KMS-11 (cell line): ENCODE measurements at regions not wholly inside any gene's neighbourhood (a gene's known extent, or its start where the extent isn't known, plus 50 kb on each side); places are given as distances from the start of the nearest gene placed in this dataset.

ENCODE experiments used
- H2AFZ ChIP-seq: fragments of 200-600 bp; sonication (generic); 2 replicates; pipeline ENCODE4 v1.6.1; 2016; ENCODE audit warnings: antibody characterized with exemption, mixed run types, low read depth
- H3K27ac ChIP-seq: fragments of 200-600 bp; sonication (generic); 2 replicates; pipeline ENCODE4 v1.6.1; 2016; ENCODE audit warnings: mild to moderate bottlenecking, mixed run types
- H3K27me3 ChIP-seq: fragments of 200-600 bp; sonication (generic); 2 replicates; pipeline ENCODE4 v1.6.1; 2017; ENCODE audit warnings: mild to moderate bottlenecking, low read depth, mixed run types, moderate library complexity; ENCODE audit not compliant: insufficient read depth
- H3K36me3 ChIP-seq: fragments of 200-600 bp; sonication (generic); 2 replicates; pipeline ENCODE4 v1.6.1; 2017; ENCODE audit warnings: mild to moderate bottlenecking, mixed run types; ENCODE audit not compliant: insufficient read depth
- H3K4me1 ChIP-seq: fragments of 200-600 bp; sonication (generic); 2 replicates; pipeline ENCODE4 v1.6.1; 2016; ENCODE audit warnings: mild to moderate bottlenecking, low read depth, mixed run types; ENCODE audit not compliant: poor library complexity, severe bottlenecking
- H3K4me2 ChIP-seq: fragments of 200-600 bp; sonication (generic); 2 replicates; pipeline ENCODE4 v1.7.0; 2016; ENCODE audit warnings: mild to moderate bottlenecking, mixed run types
- H3K4me3 ChIP-seq: fragments of 200-600 bp; sonication (generic); IDR thresholded peaks from 2 replicates; pipeline ENCODE4 v1.6.1; 2017; ENCODE audit warnings: low read depth, low read length, mixed read lengths; ENCODE audit not compliant: insufficient read depth
- H3K79me2 ChIP-seq: fragments of 200-600 bp; sonication (generic); 2 replicates; pipeline ENCODE4 v1.6.1; 2016; ENCODE audit warnings: low read depth, mixed run types; ENCODE audit not compliant: insufficient read depth
- H3K9ac ChIP-seq: fragments of 200-600 bp; sonication (generic); 2 replicates; pipeline ENCODE4 v1.6.1; 2016; ENCODE audit warnings: mild to moderate bottlenecking, mixed run types
- H4K20me1 ChIP-seq: fragments of 200-600 bp; sonication (generic); 2 replicates; pipeline ENCODE4 v1.6.1; 2016; ENCODE audit warnings: mild to moderate bottlenecking, mixed run types; ENCODE audit not compliant: insufficient read depth
- TF ChIP-seq, protein P1 (sequence below): fragments of 200-600 bp; sonication (generic); conservative IDR thresholded peaks from 2 replicates; pipeline ENCODE4 v1.6.1; 2017; ENCODE audit warnings: low read depth, mild to moderate bottlenecking, antibody characterized with exemption, low read length, moderate library complexity, mixed read lengths

DNA sequence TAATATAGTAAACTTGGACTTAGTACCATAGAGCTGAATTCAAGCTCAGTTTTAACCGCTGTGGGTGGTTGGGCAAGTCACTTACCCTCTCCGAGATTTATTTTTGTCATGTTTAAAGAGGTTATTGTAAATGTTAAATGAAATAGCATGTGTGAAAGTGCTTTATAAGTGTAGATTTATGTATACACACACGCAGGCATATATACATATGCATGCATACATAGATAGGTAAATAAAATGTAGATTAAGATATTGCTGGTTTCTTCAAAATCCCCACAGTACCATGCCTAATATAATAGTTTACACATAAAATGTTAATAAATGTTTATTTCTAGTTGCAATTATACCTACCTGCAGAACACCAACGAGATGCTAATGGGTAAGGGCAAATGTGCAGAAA, 164.5 kb upstream of the EGFLAM start:
- no peaks in the 10 kb centered on the region for H3K79me2 ChIP-seq
- no peaks in the 10 kb centered on the region for H3K36me3 ChIP-seq
- no peak overlapping the region for H3K4me3 ChIP-seq
- H3K4me2 ChIP-seq = no peak overlapping the region
- TF ChIP-seq, protein P1, sequence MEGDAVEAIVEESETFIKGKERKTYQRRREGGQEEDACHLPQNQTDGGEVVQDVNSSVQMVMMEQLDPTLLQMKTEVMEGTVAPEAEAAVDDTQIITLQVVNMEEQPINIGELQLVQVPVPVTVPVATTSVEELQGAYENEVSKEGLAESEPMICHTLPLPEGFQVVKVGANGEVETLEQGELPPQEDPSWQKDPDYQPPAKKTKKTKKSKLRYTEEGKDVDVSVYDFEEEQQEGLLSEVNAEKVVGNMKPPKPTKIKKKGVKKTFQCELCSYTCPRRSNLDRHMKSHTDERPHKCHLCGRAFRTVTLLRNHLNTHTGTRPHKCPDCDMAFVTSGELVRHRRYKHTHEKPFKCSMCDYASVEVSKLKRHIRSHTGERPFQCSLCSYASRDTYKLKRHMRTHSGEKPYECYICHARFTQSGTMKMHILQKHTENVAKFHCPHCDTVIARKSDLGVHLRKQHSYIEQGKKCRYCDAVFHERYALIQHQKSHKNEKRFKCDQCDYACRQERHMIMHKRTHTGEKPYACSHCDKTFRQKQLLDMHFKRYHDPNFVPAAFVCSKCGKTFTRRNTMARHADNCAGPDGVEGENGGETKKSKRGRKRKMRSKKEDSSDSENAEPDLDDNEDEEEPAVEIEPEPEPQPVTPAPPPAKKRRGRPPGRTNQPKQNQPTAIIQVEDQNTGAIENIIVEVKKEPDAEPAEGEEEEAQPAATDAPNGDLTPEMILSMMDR = no peak
- H2AFZ ChIP-seq = no peak overlapping the region
- H4K20me1 ChIP-seq = no peaks in the 10 kb centered on the region
- no peaks in the 10 kb centered on the region for H3K27me3 ChIP-seq
- no peak overlapping the region for H3K9ac ChIP-seq
- no peaks in the 10 kb centered on the region for H3K4me1 ChIP-seq
- no peak overlapping the region for H3K27ac ChIP-seq

DNA sequence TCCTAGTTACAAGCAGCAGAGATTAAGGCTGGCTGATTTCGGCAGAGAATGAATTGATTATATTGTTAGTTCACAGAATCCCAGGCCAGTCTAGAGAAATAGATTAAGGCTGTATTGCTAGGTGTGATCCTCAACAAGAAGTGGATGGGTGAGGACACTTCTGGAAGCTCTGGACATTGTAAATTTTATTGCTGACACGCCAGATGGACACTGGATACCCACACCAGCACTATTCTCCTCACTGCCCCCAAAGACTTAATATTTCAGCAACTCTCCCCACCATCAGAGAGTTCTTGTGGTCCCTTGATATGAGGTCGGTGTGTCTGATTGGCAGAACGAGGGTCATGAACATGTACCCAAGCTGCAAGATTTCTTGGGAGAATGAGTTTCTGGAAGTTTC, 171.6 kb upstream of the EGFLAM start:
- no peaks in the 10 kb centered on the region for H3K4me1 ChIP-seq
- H3K27me3 ChIP-seq = no peaks in the 10 kb centered on the region
- no peaks in the 10 kb centered on the region for H3K79me2 ChIP-seq
- H3K4me3 ChIP-seq = no peak overlapping the region
- H4K20me1 ChIP-seq = no peaks in the 10 kb centered on the region
- TF ChIP-seq, protein P1 = no peak
- H3K36me3 ChIP-seq = no peaks in the 10 kb centered on the region
- H3K27ac ChIP-seq = no peak overlapping the region
- no peak overlapping the region for H2AFZ ChIP-seq
- H3K9ac ChIP-seq = no peak overlapping the region
- H3K4me2 ChIP-seq = no peak overlapping the region

DNA sequence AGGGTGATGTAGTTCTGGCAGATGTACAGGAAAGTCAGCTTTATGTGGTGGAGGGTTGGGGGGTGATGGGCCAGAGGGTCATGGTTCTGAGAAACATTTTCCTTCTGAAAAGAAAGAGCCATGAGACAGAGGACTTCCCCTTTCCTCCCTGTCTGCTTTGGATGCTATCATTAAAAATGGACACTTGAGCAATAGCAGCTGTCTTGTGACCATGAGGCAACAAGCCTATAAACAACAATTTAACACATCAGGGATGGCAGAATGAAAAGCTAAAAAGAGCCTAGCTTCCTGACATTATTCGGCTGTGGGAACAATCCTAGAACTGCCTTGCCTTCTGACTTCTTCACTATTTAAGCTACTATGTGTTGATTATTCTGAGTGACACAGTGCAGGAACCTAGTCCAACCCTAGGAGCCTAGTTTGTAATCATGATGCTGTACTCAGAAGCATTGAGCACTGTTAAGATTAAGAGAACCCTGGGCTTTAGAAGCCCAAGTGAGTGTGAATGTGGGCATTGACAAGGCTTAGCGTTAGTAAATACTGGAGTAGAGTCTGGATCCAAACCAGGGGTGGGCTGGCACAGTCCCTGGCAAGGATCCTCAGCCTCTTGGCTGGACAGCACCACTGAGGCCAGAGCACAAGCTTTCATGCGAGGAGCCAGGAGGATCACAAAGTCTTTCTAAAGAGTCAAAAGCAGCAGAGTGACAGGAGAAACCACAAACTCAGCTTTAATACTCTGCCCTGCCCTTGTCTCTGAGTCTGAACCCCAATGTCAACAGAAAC, 178.5 kb upstream of the EGFLAM start:
- H3K4me2 ChIP-seq = no peak overlapping the region
- no peak overlapping the region for H3K9ac ChIP-seq
- no peak overlapping the region for H3K4me3 ChIP-seq
- TF ChIP-seq, protein P1 = no peak
- H4K20me1 ChIP-seq = no peaks in the 10 kb centered on the region
- no peaks in the 10 kb centered on the region for H3K4me1 ChIP-seq
- H3K27me3 ChIP-seq = no peaks in the 10 kb centered on the region
- H3K36me3 ChIP-seq = no peaks in the 10 kb centered on the region
- no peak overlapping the region for H3K27ac ChIP-seq
- no peak overlapping the region for H2AFZ ChIP-seq
- H3K79me2 ChIP-seq = no peaks in the 10 kb centered on the region

DNA sequence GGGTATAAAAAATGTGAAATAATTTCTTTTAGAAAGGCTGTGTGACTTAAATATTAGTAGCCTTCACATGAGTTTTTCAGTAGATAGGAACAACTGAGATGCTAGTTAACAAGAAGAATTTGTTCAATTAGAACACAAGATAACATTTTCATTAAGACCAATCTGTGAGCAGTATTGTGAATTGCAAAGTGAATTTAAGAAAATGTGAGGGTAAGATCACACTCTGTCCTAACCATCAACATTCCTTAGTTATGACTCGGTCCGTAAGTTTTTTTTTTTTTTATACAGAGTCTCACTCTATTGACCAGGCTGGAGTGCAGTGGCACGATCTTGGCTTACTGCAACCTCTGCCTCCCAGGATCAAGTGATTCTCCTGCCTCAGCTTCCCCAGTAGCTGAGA, 180.2 kb upstream of the EGFLAM start:
- H3K4me3 ChIP-seq = no peak overlapping the region
- no peak overlapping the region for H3K4me2 ChIP-seq
- H3K27ac ChIP-seq = no peak overlapping the region
- TF ChIP-seq, protein P1 = no peak
- H3K79me2 ChIP-seq = no peaks in the 10 kb centered on the region
- H3K4me1 ChIP-seq = no peaks in the 10 kb centered on the region
- no peak overlapping the region for H3K9ac ChIP-seq
- no peaks in the 10 kb centered on the region for H4K20me1 ChIP-seq
- H3K36me3 ChIP-seq = no peaks in the 10 kb centered on the region
- H2AFZ ChIP-seq = no peak overlapping the region
- H3K27me3 ChIP-seq = no peaks in the 10 kb centered on the region
